ENCODE measurements at regions not wholly inside any gene's neighbourhood (a gene's known extent, or its start where the extent isn't known, plus 50 kb on each side); places are given as distances from the start of the nearest gene placed in this dataset.

DNA sequence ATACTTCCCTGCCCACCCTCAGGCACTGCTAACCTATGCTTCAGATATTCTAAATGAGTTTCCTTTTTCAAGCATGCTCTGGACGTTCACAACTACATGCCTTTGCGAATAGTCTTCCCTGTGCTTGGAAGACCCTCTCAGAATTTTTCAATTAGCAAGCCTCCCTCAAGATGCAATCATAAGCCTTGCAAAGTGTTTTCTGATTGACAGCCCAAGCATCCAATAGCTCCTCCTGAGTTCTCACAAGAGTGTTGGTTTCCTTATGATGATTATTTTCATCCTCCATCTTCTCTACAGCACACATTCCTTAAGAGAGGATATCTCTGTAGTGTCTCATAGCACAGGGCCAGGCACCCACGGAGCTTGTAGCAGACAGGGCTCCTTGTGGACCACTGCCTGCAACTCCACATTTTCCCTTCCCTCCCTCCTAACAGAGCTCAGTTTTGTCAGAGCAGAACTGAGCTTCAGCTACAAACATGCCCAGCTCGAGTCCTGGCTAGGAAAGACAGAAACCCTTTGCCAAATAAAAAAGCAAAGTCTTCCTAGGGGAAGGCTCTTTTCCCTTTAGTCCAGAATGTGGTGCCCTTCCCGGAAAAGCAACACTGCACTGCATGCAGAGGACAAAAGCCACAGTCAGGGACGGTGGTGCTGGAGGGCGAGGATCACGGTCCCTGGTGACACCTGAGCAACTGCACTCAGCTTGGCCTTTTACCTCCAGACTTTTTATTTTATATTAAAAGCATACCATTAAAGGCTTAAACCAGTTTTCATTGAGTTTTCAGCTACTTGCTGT lies 819.8 kb upstream of the ID2 start:
- intact Hi-C loops (cut with micrococcal nuclease): no loop called here
- no TSS peak for BruUV-seq (replicated peaks)
- DNase-seq (ENCODE audit: extremely low read depth in 1 of 4, low spot score in 3 of 4): no peak
- H3K4me3 ChIP-seq: no peak overlapping the region
- WGBS (ENCODE audit: insufficient coverage, low coverage, missing lambda C conversion rate): 0% methylated on average over 8 of the region's 8 CpGs
- CTCF ChIA-PET (ENCODE audit: low intra/inter-chr PET ratio): no interaction called here
- no peaks in the 10 kb centered on the region for H3K36me3 ChIP-seq (ENCODE audit: control insufficient read depth, insufficient read depth, low read length)
- in situ Hi-C loops (cut with MboI): no loop called here
- no peak overlapping the region for H3K4me2 ChIP-seq (ENCODE audit: insufficient read depth, low read length)
- TF ChIP-seq PKNOX1 (IDR thresholded peaks at IDR 0.05) (peak; percentile 51), U2AF1 (optimal IDR thresholded peaks at IDR 0.05; ENCODE audit: low read depth, low read length) (no peak)
- ATAC-seq: no peak
- no peaks in the 10 kb centered on the region for H3K79me2 ChIP-seq (ENCODE audit: control insufficient read depth, insufficient read depth, low read length)
- no peaks in the 10 kb centered on the region for H3K9me3 ChIP-seq (replicated peaks; ENCODE audit: control insufficient read depth, insufficient read depth, low read depth, low read length)
- POLR2A ChIA-PET: no interaction called here
- no peaks in the 10 kb centered on the region for H3K4me1 ChIP-seq (replicated peaks in 1 of 2; ENCODE audit: control insufficient read depth in 2 of 2, insufficient read depth in 2 of 2, low read length in 2 of 2)
- no peak for FAIRE-seq
- no peaks in the 10 kb centered on the region; a peak in 1 of 5 replicates for H3K27me3 ChIP-seq (ENCODE audit: control insufficient read depth in 2 of 2, insufficient read depth in 2 of 2, low read length in 2 of 2)
- H3K9me1 ChIP-seq (ENCODE audit: control insufficient read depth, insufficient read depth, low read length): no peaks in the 10 kb centered on the region
- no peak overlapping the region for H3K9ac ChIP-seq (ENCODE audit: insufficient read depth in 1 of 2, low read depth in 2 of 2, low read length in 2 of 2)
- no peak overlapping the region for H2AFZ ChIP-seq (ENCODE audit: low read depth, low read length)
- H4K20me1 ChIP-seq (replicated peaks; ENCODE audit: control insufficient read depth, insufficient read depth, low read length): no peaks in the 10 kb centered on the region
- H3K27ac ChIP-seq (ENCODE audit: extremely low read depth, low read depth, low read length): no peak overlapping the region

DNA sequence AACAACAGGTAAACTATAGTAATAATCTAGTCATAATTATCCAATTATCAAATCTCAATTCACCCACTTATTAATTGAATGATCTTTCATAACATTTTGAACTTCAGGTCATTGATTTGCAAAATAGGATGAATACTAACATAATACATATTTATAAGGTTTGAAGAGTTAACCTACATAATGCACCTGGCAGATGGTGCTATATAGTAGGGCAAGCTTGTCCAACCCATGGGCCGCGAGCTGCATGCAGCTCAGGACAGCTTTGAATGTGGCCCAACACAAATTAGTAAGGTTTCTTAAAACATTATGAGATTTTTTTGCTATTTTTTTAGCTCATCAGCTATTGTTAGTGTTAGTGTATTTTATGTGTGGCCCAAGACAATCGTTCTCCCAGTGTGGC lies 815.8 kb upstream of the ID2 start:
- in situ Hi-C loops (cut with MboI) (no loop called here), intact Hi-C loops (cut with micrococcal nuclease) (no loop called here)
- ChIA-PET CTCF (ENCODE audit: low intra/inter-chr PET ratio) (no interaction called here), POLR2A (no interaction called here)
- DNase-seq (ENCODE audit: extremely low read depth in 1 of 4, low spot score in 3 of 4) (no peak), FAIRE-seq (no peak), ATAC-seq (no peak)
- H2AFZ ChIP-seq (ENCODE audit: low read depth, low read length): no peak overlapping the region
- TF ChIP-seq DNMT1 (IDR thresholded peaks at IDR 0.05) (no peak), NCOA1 (IDR thresholded peaks at IDR 0.05; ENCODE audit: low read depth) (no peak), ARID1B (IDR thresholded peaks at IDR 0.05) (no peak), ZNF699 (CRISPR knock-in tag; IDR thresholded peaks at IDR 0.05; ENCODE audit: insufficient replicate concordance) (no peak), PML (IDR thresholded peaks at IDR 0.05; ENCODE audit: low read length) (no peak)
- 0% methylated on average over 3 of the region's 3 CpGs for WGBS (ENCODE audit: insufficient coverage, low coverage, missing lambda C conversion rate)
- H3K27ac ChIP-seq (ENCODE audit: extremely low read depth, low read depth, low read length): no peak overlapping the region
- H3K9me3 ChIP-seq (replicated peaks; ENCODE audit: control insufficient read depth, insufficient read depth, low read depth, low read length): no peaks in the 10 kb centered on the region
- H3K4me2 ChIP-seq (ENCODE audit: insufficient read depth, low read length): no peak overlapping the region
- BruUV-seq (replicated peaks): no TSS peak
- no peak overlapping the region for H3K9ac ChIP-seq (ENCODE audit: insufficient read depth in 1 of 2, low read depth in 2 of 2, low read length in 2 of 2)
- H3K79me2 ChIP-seq (ENCODE audit: control insufficient read depth, insufficient read depth, low read length): no peaks in the 10 kb centered on the region
- H4K20me1 ChIP-seq (replicated peaks; ENCODE audit: control insufficient read depth, insufficient read depth, low read length): no peaks in the 10 kb centered on the region
- no peak overlapping the region for H3K4me3 ChIP-seq
- H3K27me3 ChIP-seq (ENCODE audit: control insufficient read depth in 2 of 2, insufficient read depth in 2 of 2, low read length in 2 of 2): no peaks in the 10 kb centered on the region; a peak in 1 of 5 replicates
- H3K4me1 ChIP-seq (replicated peaks in 1 of 2; ENCODE audit: control insufficient read depth in 2 of 2, insufficient read depth in 2 of 2, low read length in 2 of 2): no peaks in the 10 kb centered on the region
- H3K9me1 ChIP-seq (ENCODE audit: control insufficient read depth, insufficient read depth, low read length): no peaks in the 10 kb centered on the region
- no peaks in the 10 kb centered on the region for H3K36me3 ChIP-seq (ENCODE audit: control insufficient read depth, insufficient read depth, low read length)

Data from K562 (cell line).